A673 (cell line): ENCODE measurements at regions not wholly inside any gene's neighbourhood (a gene's known extent, or its start where the extent isn't known, plus 50 kb on each side); places are given as distances from the start of the nearest gene placed in this dataset.
A peak's percentile ranks its signal among the peaks of the same experiment; 100 is the strongest.

Experiments used
- BruUV-seq: library from RNA; stranded (reverse); fragments of 400-500 nt; replicated peaks from 2 replicates; lab custom pipeline; 2021; lab: Mats Ljungman, UMichigan
- CTCF ChIA-PET: fragments of 300-600 bp; sonication (Branson Sonifier 250); formaldehyde crosslinking; loops from one replicate; lab custom pipeline; 2022; ENCODE audit warnings: antibody characterized with exemption; lab: Charles Lee
- POLR2A ChIA-PET: fragments of 300-600 bp; sonication (Branson Sonifier 250); formaldehyde crosslinking; loops from one replicate; lab custom pipeline; 2022; ENCODE audit warnings: antibody characterized with exemption; ENCODE audit not compliant: low non-redundant PET; lab: Charles Lee
- DNase-seq: peaks from one replicate; pipeline ENCODE4 v3.0.0-alpha.2; 2015; ENCODE audit warnings: low spot score
- H3K27ac ChIP-seq: fragments of 200-600 bp; sonication (generic); 2 replicates; pipeline ENCODE4 v1.5.1; 2016; ENCODE audit warnings: mixed run types, low read depth, mild to moderate bottlenecking, mixed read lengths, antibody characterized with exemption, low read length; ENCODE audit not compliant: poor library complexity, severe bottlenecking
- H3K27me3 ChIP-seq: fragments of 200-600 bp; sonication (generic); replicated peaks from 2 replicates; pipeline ENCODE4 v1.6.1; 2017; ENCODE audit warnings: mixed run types, low read depth, mild to moderate bottlenecking, mixed read lengths, antibody characterized with exemption, low read length; ENCODE audit not compliant: insufficient read depth, poor library complexity
- H3K36me3 ChIP-seq: fragments of 200-600 bp; sonication (generic); 2 replicates; pipeline ENCODE4 v1.6.1; 2016; ENCODE audit warnings: mixed run types, mild to moderate bottlenecking, mixed read lengths, antibody characterized with exemption, low read length; ENCODE audit not compliant: insufficient read depth, poor library complexity, severe bottlenecking
- H3K4me1 ChIP-seq: fragments of 200-600 bp; sonication (generic); 2 replicates; pipeline ENCODE4 v1.6.1; 2017; ENCODE audit warnings: mixed run types, mild to moderate bottlenecking, mixed read lengths, antibody characterized with exemption, low read length; ENCODE audit not compliant: insufficient read depth, poor library complexity, severe bottlenecking
- H3K4me3 ChIP-seq: fragments of 200-600 bp; sonication (generic); 2 replicates; pipeline ENCODE4 v1.5.1; 2016; ENCODE audit warnings: low read depth, mixed run types, mild to moderate bottlenecking, mixed read lengths, low read length; ENCODE audit not compliant: poor library complexity, severe bottlenecking
- H3K9me3 ChIP-seq: fragments of 200-600 bp; sonication (generic); 2 replicates; pipeline ENCODE4 v1.6.1; 2016; ENCODE audit warnings: mixed run types, low read depth, mild to moderate bottlenecking, mixed read lengths, antibody characterized with exemption, low read length; ENCODE audit not compliant: poor library complexity, severe bottlenecking
- CTCF ChIP-seq: fragments of 300-800, 200-600 bp; sonication (generic); conservative IDR thresholded peaks from 2 replicates; pipeline ENCODE4 v1.5.1; 2017; ENCODE audit warnings: low read depth, mild to moderate bottlenecking, antibody characterized with exemption, low read length, moderate library complexity, mixed read lengths
- EZH2 ChIP-seq: fragments of 200-600 bp; sonication (generic); IDR thresholded peaks from 2 replicates; pipeline ENCODE4 v1.6.1; 2017; ENCODE audit warnings: borderline replicate concordance, low read depth, mild to moderate bottlenecking, mixed read lengths, antibody characterized with exemption, low read length; ENCODE audit not compliant: poor library complexity, severe bottlenecking
- intact Hi-C: fragments of 100-400 bp; cut with micrococcal nuclease; formaldehyde crosslinking; loops from one replicate; pipeline ENCODE4 v1.10.0; 2022; ENCODE audit not compliant: unreplicated experiment

GRCh38 chr11:28842716-28843115 lies 734.5 kb downstream of the METTL15 start:
- intact Hi-C loops: no loop called here
- no TSS peak for BruUV-seq
- TF ChIP-seq EZH2 (no peak), CTCF (no peak)
- ChIA-PET CTCF (no interaction called here), POLR2A (no interaction called here)
- no peaks in the 10 kb centered on the region for H3K27me3 ChIP-seq
- no peak overlapping the region for H3K4me3 ChIP-seq
- peaks cover 18% of the 10 kb centered on the region for H3K4me1 ChIP-seq
- H3K36me3 ChIP-seq: no peaks in the 10 kb centered on the region
- no peak overlapping the region for H3K27ac ChIP-seq
- no peaks in the 10 kb centered on the region for H3K9me3 ChIP-seq
- DNase-seq: no peak

GRCh38 chr11:28838741-28839140 lies 730.6 kb downstream of the METTL15 start:
- ChIA-PET CTCF (interaction anchor here (1.1 kb wide), 1 partner anchor 321 kb away, joined by 4 read pairs; no protein-coding TSS in a partner anchor), POLR2A (no interaction called here)
- Histone ChIP-seq H3K4me1 (peaks cover 58% of the 10 kb centered on the region), H3K36me3 (no peaks in the 10 kb centered on the region), H3K27me3 (no peaks in the 10 kb centered on the region), H3K4me3 (no peak overlapping the region), H3K27ac (peak overlapping the region; percentile 8), H3K9me3 (no peaks in the 10 kb centered on the region)
- BruUV-seq: no TSS peak
- DNase-seq: peak; percentile 61
- no peak for TF ChIP-seq CTCF
- TF ChIP-seq EZH2: no peak
- intact Hi-C loops: no loop called here

- CTCF ChIA-PET: no interaction called here
- peaks cover 69% of the 10 kb centered on the region for H3K4me1 ChIP-seq
- DNase-seq: no peak
- POLR2A ChIA-PET: interaction anchor here (0.5 kb wide), 1 partner anchor 35 kb away, joined by 8 read pairs; no protein-coding TSS in a partner anchor
- H3K4me3 ChIP-seq: no peak overlapping the region
- no peaks in the 10 kb centered on the region for H3K9me3 ChIP-seq
- H3K27ac ChIP-seq: peak overlapping the region; percentile 86
- intact Hi-C loops: no loop called here
- BruUV-seq: no TSS peak
- no peaks in the 10 kb centered on the region for H3K27me3 ChIP-seq
- TF ChIP-seq EZH2 (no peak), CTCF (no peak)
- H3K36me3 ChIP-seq: no peaks in the 10 kb centered on the region
Measured at GRCh38 chr11:28837599-28837998, 729.4 kb downstream of the METTL15 start.
